Duodenal mucosa (tissue), 2 donors: ENCODE measurements at regions not wholly inside any gene's neighbourhood (a gene's known extent, or its start where the extent isn't known, plus 50 kb on each side); places are given as distances from the start of the nearest gene placed in this dataset.

ENCODE experiments used
- H3K27ac ChIP-seq: one replicate; pipeline ENCODE4 v1.7.0; 2013; ENCODE audit warnings: low read depth, low read length
- H3K27me3 ChIP-seq, 2 donors: one replicate each; pipeline ENCODE4 v1.7.0; 2013; ENCODE audit warnings: low read length in 2 of 2, control low read depth in 1 of 2; ENCODE audit not compliant: insufficient read depth in 2 of 2, control insufficient read depth in 1 of 2
- H3K36me3 ChIP-seq, 2 donors: one replicate each; pipeline ENCODE4 v1.7.0; 2013; ENCODE audit warnings: low read length in 2 of 2, control low read depth in 1 of 2; ENCODE audit not compliant: insufficient read depth in 2 of 2, control insufficient read depth in 1 of 2
- H3K4me1 ChIP-seq, 2 donors: one replicate each; pipeline ENCODE4 v1.7.0; 2013; ENCODE audit warnings: low read length in 2 of 2, control low read depth in 1 of 2; ENCODE audit not compliant: insufficient read depth in 2 of 2, control insufficient read depth in 1 of 2
- H3K4me3 ChIP-seq, 2 donors: one replicate each; pipeline ENCODE4 v1.7.0; 2013; ENCODE audit warnings: low read length in 2 of 2, low read depth in 1 of 2
- H3K9ac ChIP-seq, 2 donors: one replicate each; pipeline ENCODE4 v1.7.0; 2013; ENCODE audit warnings: low read length in 2 of 2, low read depth in 1 of 2
- H3K9me3 ChIP-seq, 2 donors: one replicate each; pipeline ENCODE4 v1.7.0; 2013; ENCODE audit warnings: low read length in 2 of 2, control low read depth in 1 of 2; ENCODE audit not compliant: control insufficient read depth in 1 of 2

GRCh38 chr3:74059923-74060600 lies 435.3 kb upstream of the PDZRN3 start:
- no peak overlapping the region for H3K27ac ChIP-seq
- no peaks in the 10 kb centered on the region for H3K36me3 ChIP-seq
- H3K9ac ChIP-seq: no peak overlapping the region
- no peaks in the 10 kb centered on the region for H3K27me3 ChIP-seq
- no peaks in the 10 kb centered on the region for H3K9me3 ChIP-seq
- H3K4me1 ChIP-seq: no peaks in the 10 kb centered on the region
- no peak overlapping the region for H3K4me3 ChIP-seq

DNA sequence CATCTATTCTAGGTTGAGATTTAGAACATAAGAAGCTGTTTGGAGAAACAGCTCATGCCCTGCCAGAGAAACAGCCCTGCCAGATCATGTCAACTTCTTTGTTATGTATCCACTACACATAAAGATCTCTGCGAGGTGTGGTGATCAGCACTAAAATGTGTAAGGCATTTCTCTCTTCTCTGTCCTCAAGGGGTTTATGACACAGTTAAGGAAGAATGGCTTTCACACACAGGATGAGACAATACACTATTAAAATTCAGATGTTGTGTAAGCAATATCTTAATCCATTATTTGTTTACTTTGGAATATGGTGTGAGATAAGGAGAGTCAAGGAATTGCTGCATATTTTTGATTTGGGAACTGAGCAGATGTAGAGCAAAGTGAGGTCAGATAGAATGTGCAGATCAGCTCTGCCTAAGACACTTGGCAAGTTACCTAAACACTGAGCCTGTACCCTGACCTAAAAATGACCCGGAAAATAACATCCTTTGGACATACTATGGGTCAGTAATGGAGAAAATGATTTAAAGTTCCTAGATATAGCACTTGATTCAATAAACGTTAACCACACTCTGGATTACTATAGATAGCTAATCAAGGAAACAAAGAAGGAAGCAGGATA lies 434.7 kb upstream of the PDZRN3 start:
- H3K27ac ChIP-seq: no peak overlapping the region
- no peaks in the 10 kb centered on the region for H3K36me3 ChIP-seq
- H3K4me3 ChIP-seq: no peak overlapping the region
- no peaks in the 10 kb centered on the region for H3K9me3 ChIP-seq
- no peaks in the 10 kb centered on the region for H3K4me1 ChIP-seq
- H3K9ac ChIP-seq: no peak overlapping the region
- no peaks in the 10 kb centered on the region for H3K27me3 ChIP-seq

GRCh38 chr3:74057169-74057568 lies 432.4 kb upstream of the PDZRN3 start:
- Histone ChIP-seq H3K9me3 (no peaks in the 10 kb centered on the region), H3K4me3 (no peak overlapping the region), H3K27ac (no peak overlapping the region)

GRCh38 chr3:74055061-74055460 lies 430.3 kb upstream of the PDZRN3 start:
- H3K27me3 ChIP-seq: no peaks in the 10 kb centered on the region
- no peaks in the 10 kb centered on the region for H3K36me3 ChIP-seq
- no peaks in the 10 kb centered on the region for H3K9me3 ChIP-seq
- H3K4me1 ChIP-seq: no peaks in the 10 kb centered on the region
- no peak overlapping the region for H3K9ac ChIP-seq
- H3K27ac ChIP-seq: no peak overlapping the region
- H3K4me3 ChIP-seq: no peak overlapping the region

More at GRCh38 chr3:74057169-74057568, 432.4 kb upstream of the PDZRN3 start:
- H3K4me1 ChIP-seq: no peaks in the 10 kb centered on the region
- H3K9ac ChIP-seq: no peak overlapping the region
- H3K36me3 ChIP-seq: no peaks in the 10 kb centered on the region
- H3K27me3 ChIP-seq: no peaks in the 10 kb centered on the region

DNA sequence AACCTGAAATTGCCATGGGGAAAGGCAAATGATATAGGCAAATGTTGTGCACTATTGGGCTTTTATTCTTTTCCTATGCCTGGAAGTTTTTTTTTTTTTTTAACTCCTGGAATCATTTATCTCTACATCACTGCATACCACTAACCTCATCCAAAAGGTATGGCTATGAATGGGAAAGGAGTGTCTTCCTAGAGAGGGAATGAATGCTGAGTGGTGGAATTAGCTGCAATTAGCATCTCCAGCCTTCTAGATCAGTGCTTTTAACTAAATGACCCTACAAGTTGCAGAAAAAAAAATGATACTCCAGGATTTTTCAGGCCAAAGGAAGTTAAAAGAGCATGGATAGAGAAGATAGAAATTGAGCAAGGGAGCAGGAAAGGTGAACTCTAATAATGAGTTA lies 429.8 kb upstream of the PDZRN3 start:
- Histone ChIP-seq H3K9ac (no peak overlapping the region), H3K4me1 (no peaks in the 10 kb centered on the region), H3K27ac (no peak overlapping the region), H3K4me3 (no peak overlapping the region), H3K9me3 (no peaks in the 10 kb centered on the region), H3K36me3 (no peaks in the 10 kb centered on the region), H3K27me3 (no peaks in the 10 kb centered on the region)

- H3K36me3 ChIP-seq: no peaks in the 10 kb centered on the region
- H3K9ac ChIP-seq: no peak overlapping the region
- no peaks in the 10 kb centered on the region for H3K4me1 ChIP-seq
- no peaks in the 10 kb centered on the region for H3K27me3 ChIP-seq
- H3K9me3 ChIP-seq: no peaks in the 10 kb centered on the region
- no peak overlapping the region for H3K27ac ChIP-seq
- no peak overlapping the region for H3K4me3 ChIP-seq
Observed at GRCh38 chr3:74053970-74054516, 429.3 kb upstream of the PDZRN3 start.

- no peaks in the 10 kb centered on the region for H3K4me1 ChIP-seq
- no peak overlapping the region for H3K27ac ChIP-seq
- no peaks in the 10 kb centered on the region for H3K36me3 ChIP-seq
- H3K9me3 ChIP-seq: no peaks in the 10 kb centered on the region
- H3K27me3 ChIP-seq: no peaks in the 10 kb centered on the region
- H3K9ac ChIP-seq: no peak overlapping the region
- no peak overlapping the region for H3K4me3 ChIP-seq
Observed at GRCh38 chr3:74049444-74049843, 424.7 kb upstream of the PDZRN3 start.

DNA sequence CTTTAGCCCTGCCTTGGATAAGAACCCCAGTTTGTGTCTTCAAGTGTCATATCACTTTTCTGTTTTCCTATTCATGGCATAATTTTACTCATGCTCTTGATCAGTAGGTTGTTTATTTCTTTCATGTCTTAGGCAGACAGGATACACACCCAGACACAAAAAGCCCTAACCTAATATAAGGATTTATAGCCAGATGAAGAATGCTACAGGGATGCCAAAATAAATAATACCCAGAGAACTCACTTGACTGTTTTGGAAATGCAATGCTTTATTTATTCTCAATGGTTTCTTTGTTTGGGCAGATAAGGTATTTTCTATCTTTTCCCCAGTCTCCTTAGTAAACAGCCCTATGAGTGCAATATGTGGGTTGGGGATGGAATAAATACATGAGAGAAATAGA lies 424.0 kb upstream of the PDZRN3 start:
- no peaks in the 10 kb centered on the region for H3K36me3 ChIP-seq

DNA sequence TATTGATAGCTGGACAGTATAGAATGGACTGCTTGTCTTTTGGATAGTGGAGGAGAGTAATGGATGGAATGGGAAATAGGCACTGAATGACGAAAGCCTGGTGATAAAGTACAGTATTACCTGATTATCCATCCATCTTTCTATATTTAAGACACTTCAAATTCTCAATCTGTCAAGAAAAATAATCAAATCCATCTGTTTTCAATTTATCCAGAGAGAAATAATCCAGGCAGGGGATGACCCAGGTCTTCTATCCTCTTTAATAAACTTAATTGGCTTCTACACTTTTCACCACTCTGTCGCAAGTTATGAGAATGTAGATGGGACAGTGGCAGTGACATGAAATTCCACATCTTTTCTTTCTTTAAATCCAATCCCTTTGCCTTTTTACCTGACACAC lies 420.3 kb upstream of the PDZRN3 start:
- no peak overlapping the region for H3K27ac ChIP-seq
- H3K4me3 ChIP-seq: no peak overlapping the region
- no peaks in the 10 kb centered on the region for H3K4me1 ChIP-seq
- no peak overlapping the region for H3K9ac ChIP-seq
- H3K36me3 ChIP-seq: no peaks in the 10 kb centered on the region
- H3K9me3 ChIP-seq: no peaks in the 10 kb centered on the region
- no peaks in the 10 kb centered on the region for H3K27me3 ChIP-seq

More for the DNA sequence above, 424.0 kb upstream of the PDZRN3 start:
- no peak overlapping the region for H3K4me3 ChIP-seq
- no peak overlapping the region for H3K9ac ChIP-seq
- H3K4me1 ChIP-seq: no peaks in the 10 kb centered on the region
- H3K9me3 ChIP-seq: no peaks in the 10 kb centered on the region
- no peak overlapping the region for H3K27ac ChIP-seq
- no peaks in the 10 kb centered on the region for H3K27me3 ChIP-seq

DNA sequence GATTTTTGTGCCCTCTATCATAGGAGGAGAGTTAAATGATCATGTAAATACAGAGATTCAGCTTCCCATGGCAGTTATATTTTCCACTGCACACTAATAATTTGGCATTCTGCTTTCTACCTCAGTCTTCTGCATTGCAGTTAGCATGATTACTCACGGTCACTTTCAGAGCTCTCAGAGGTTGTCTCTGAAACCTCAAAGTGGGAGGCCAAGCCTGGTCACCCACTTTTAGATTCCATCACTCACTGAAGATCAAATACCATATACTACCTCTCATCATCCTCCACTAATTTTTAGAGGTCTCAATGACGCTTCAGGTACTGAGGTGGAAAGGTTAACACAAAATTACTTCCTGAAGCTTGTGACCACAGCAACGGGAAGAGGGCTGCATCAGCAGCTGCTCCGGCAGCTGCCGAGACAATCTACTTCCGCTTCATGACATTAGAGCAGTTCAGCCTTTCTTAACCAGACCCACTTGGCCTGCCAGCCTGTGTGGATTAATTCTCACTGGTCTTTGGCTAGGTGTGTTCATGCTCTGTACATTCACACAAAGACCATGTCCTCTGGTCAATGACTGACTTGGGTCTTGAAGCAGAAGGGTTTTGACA lies 416.4 kb upstream of the PDZRN3 start:
- no peaks in the 10 kb centered on the region for H3K9me3 ChIP-seq
- no peaks in the 10 kb centered on the region for H3K4me1 ChIP-seq
- H3K27me3 ChIP-seq: no peaks in the 10 kb centered on the region
- H3K36me3 ChIP-seq: no peaks in the 10 kb centered on the region
- no peak overlapping the region for H3K9ac ChIP-seq
- H3K27ac ChIP-seq: no peak overlapping the region
- H3K4me3 ChIP-seq: no peak overlapping the region
